HG03439 (cell line): ENCODE measurements at regions not wholly inside any gene's neighbourhood (a gene's known extent, or its start where the extent isn't known, plus 50 kb on each side); places are given as distances from the start of the nearest gene placed in this dataset.
A peak's percentile ranks its signal among the peaks of the same experiment; 100 is the strongest.
"Not testable (repeated sequence)": the region's sequence is repeated elsewhere in the genome, so short reads cannot be mapped to it uniquely, and the experiment has no call there.

Experiments used
- ATAC-seq: cut with Tn5 transposase; IDR thresholded peaks from one replicate; pipeline ENCODE4 v1.9.1; 2021; ENCODE audit warnings: mild to moderate bottlenecking, moderate library complexity; ENCODE audit not compliant: unreplicated experiment

- peak; percentile 90 for ATAC-seq
These were observed 343.2 kb downstream of the BCL2L11 start for GRCh38 chr2:111463956-111464355.

- not testable (repeated sequence) for ATAC-seq
These were observed 343.7 kb downstream of the BCL2L11 start for GRCh38 chr2:111464367-111464766.

DNA sequence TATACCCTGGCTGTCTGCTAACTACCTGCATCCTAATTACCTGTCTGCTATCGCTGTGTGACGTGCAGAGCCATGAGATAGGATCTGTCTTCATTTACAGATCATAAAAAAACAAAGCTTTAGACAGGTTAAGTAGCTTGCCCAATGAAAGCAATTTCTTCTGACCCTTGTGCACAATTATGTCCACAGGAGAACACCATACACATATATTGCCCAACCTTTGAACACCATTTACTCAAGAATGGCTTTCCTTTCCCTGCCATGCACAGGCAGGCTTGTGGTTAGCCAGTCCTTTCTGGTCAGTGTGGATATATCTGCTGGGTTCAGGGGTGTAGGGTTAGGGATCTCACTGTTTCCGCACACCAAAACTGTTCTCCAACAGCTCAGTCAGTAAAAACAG is 344.8 kb downstream of the BCL2L11 start:
- ATAC-seq, result not testable (repeated sequence)

- not testable (repeated sequence) for ATAC-seq
These were observed 346.0 kb downstream of the BCL2L11 start for GRCh38 chr2:111466744-111467143.

DNA sequence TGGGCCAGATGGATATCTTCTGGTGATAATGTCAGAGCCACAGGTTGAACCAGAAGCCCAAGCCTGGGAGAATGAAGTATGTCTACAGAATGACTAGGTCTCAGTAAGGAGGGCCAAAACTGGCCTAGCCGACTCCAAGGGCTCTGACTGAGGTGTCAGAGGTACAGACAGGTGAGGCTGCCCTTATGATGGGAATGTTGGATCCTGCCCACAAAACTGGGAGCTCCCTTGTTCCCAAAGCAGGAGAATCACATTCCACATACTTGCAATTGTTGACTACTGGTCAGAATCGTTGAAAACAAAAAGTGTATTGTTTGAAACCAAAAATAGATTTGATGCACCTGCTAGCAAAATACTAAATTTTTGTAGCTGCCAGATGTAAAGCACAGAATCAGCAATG is 350.2 kb downstream of the BCL2L11 start:
- ATAC-seq, result not testable (repeated sequence)

DNA sequence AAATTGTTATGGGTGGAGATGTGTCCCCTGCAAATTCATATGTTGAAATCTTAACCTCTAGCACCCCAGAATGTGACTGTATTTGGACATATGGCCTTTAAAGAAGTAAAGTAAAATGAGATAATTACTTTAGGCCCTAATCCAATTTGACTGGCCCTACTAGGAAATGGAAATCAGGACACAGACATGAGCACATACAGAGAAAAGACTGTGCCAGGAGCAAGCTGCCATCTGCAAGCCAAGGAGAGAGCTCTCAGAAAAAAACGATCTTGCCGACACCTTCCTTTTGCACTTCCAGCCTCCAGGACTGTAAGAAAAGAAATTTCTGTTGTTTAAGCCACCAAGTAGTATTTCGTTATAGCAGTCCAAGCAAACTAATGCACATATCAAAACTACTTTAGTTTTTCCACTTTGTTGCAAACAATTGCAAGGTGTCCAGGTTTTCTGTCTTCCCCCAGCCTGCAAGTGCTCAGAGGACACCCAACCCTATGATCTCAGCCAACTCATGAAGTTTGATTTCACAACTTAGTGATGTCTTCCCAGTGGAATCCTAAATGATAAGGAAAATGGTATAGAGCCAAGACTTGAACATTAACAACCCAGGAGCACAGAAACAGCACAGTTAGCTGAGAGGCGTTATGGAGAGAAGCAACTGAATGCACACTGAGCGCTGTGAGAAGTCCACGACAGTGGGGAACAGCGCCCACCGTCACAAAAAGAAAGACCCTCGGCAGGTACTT is 351.2 kb downstream of the BCL2L11 start:
- not testable (repeated sequence) for ATAC-seq

GRCh38 chr2:111472844-111473403 is 352.2 kb downstream of the BCL2L11 start:
- not testable (repeated sequence) for ATAC-seq

DNA sequence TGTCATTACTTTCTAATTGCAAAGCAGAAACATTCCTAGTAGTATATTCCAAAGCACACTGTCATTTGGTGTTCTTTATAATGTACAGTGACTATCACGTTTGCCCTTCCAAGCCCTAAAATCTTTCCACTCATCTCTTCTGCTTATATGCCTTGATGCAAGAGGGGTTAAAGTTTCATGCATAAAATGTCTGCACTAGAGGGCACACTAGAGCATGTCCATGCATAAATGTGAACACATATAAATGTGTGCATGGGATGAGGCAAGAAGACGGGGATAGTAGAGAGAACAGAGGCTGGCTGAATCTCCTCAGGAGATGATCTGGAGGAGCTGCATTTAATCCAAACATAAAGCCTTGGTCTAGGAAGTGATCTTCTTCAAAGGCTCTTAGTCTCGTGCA is 352.8 kb downstream of the BCL2L11 start:
- ATAC-seq, result not testable (repeated sequence)

- ATAC-seq, result not testable (repeated sequence)
These were observed 353.5 kb downstream of the BCL2L11 start for GRCh38 chr2:111474198-111474705.

- ATAC-seq, result not testable (repeated sequence)
These were observed 357.6 kb downstream of the BCL2L11 start for GRCh38 chr2:111478335-111478734.

- not testable (repeated sequence) for ATAC-seq
These were observed 358.2 kb downstream of the BCL2L11 start for GRCh38 chr2:111478871-111479318.

GRCh38 chr2:111480016-111480625 is 359.4 kb downstream of the BCL2L11 start:
- not testable (repeated sequence) for ATAC-seq

DNA sequence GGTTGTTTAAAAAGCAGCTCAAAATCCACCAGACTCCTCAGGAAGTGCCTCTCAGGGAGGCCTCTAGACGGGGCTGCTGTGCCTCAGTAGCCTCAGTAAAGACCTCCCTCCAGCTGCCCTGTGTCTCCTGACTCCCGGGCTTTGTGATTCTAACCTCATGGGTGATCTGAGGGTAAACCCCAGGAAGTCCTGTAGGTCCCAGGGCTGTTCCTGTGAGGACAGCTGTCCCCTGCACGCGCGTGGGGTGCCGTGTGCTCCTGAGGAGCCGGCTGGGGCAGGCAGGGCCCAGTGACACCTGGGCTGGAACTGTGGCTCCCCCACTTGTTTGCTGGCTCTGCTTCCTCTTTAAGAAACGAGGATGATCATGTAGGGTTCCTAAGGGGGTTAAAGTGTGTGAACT is 359.9 kb downstream of the BCL2L11 start:
- not testable (repeated sequence) for ATAC-seq

- ATAC-seq, result not testable (repeated sequence)
These were observed 360.5 kb downstream of the BCL2L11 start for GRCh38 chr2:111481219-111481618.

DNA sequence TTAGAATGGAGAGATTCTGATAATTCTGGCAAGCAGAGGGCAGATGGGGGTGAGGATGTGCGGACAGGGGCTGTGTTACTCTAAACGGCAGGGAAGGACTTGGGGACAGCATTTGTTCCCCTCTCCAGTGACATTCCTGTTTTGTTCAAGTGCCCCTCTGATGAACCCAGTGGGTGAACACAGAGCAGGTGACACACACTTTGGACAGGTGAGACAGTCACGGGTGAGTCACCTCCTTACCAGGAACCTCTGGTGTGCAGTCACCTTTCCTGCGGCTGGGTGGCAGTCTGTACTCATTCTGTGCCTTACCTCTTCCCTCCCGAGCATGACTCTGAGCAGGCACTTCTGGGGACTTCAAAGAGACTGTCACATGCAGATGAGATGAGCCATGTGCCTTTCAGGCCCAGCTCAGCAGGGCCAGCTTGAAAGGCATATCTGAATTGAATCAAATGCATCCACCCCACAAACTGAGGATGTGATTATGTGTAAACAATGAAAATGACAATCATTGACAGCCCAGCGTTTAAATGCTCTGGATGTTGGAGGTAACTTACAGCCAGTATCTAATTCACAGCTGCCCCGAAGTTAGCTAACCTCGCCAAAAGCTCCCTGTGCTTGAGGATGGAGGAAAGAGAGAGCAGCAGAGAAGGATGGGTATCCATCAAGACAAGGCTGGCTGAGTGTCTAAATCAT is 362.4 kb downstream of the BCL2L11 start:
- ATAC-seq, result peak; percentile 83

- ATAC-seq, result not testable (repeated sequence)
These were observed 363.4 kb downstream of the BCL2L11 start for GRCh38 chr2:111484097-111484496.

DNA sequence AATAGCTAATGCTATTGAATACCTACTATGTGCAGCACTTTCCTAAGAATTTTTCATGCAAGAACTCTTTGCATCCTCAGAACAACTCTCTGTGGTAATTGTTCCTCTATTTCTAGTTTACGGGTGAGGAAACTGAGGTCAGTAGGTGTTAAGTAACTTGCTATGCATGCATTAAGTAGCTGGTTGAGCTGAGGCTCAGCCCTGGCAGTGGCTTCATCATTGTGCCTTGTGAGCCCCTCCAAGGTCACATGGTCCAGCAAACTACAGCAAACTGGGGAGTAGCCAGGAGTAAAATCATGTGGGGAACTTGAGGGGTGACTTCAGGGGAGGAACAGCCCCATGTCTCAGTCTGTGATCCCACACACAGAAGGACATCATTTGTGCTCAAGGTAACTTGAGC is 365.2 kb downstream of the BCL2L11 start:
- ATAC-seq, result not testable (repeated sequence)

GRCh38 chr2:111488451-111488850 is 367.7 kb downstream of the BCL2L11 start:
- ATAC-seq, result not testable (repeated sequence)

GRCh38 chr2:111489460-111489859 is 368.7 kb downstream of the BCL2L11 start:
- ATAC-seq, result not testable (repeated sequence)

- ATAC-seq, result not testable (repeated sequence)
These were observed 370.5 kb downstream of the BCL2L11 start for GRCh38 chr2:111491181-111491580.

DNA sequence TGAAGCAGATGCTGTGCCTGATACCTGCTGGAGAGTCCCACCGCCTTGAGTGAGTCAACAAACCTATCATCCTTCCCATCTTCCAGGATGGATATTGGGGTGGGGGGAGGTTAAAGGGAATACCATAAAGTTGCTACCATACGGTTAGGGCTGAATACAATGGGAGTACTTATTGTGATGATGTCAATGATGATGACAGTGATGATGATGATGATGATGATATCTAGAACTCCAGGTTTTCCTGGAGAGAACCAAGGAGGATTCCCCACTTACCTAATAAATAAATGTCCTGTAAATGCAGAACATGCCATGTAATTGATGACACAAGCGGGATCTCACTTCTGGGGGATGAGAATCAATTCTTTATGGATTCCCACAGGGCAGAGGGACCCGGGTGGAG is 370.9 kb downstream of the BCL2L11 start:
- not testable (repeated sequence) for ATAC-seq
